HG02642 (cell line): ENCODE measurements at regions not wholly inside any gene's neighbourhood (a gene's known extent, or its start where the extent isn't known, plus 50 kb on each side); places are given as distances from the start of the nearest gene placed in this dataset.

ENCODE experiments used
- ATAC-seq: cut with Tn5 transposase; IDR thresholded peaks from one replicate; pipeline ENCODE4 v1.9.1; 2021; ENCODE audit warnings: mild to moderate bottlenecking; ENCODE audit not compliant: unreplicated experiment, poor library complexity

- no peak for ATAC-seq
Observed at GRCh38 chr2:217723981-217724380, 278.8 kb downstream of the TNS1 start.

GRCh38 chr2:217722883-217723472 lies 279.8 kb downstream of the TNS1 start:
- ATAC-seq = no peak

- ATAC-seq = no peak
Observed at GRCh38 chr2:217717646-217718045, 285.1 kb downstream of the TNS1 start.

DNA sequence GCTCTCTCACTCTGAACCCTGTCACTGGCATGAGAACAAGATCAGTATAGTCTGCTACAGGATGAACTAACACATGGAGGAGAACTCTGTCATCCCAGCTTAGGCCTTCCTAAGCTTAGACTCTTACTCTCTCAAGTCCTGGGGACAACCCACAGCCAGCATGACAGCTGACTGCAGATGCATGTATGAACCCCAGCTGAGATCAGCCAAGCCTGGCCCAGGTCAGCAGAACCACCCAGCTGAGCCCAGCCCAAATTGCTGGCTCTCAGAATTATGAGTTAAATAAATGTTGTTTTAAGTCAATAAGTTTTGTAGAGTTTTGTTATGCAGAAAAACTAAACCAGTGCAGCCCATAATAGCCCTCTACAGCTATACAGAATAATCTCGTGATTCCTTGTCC lies 287.3 kb downstream of the TNS1 start:
- no peak for ATAC-seq

DNA sequence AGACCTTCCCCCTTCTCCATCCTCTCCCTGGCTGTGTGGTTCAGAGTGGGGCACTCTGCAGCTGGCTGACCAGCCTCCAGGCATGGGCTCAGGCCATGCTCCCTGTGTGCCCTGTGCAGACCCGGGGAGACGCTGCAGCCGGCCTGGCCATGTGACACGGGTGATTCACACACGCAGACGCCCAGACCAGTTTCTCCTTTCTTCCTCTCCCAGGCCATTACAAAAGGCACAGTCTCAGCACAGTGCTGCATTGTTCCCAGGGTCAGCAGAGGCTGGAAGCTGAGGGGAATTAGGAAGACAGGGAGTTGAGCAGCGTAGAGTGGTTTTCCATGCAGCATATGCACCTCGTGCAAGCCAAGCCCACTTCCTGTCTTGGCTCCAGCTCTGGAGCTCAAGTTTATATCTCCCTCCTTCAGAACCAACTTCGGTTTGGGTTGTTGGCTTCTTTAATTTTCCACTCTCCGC lies 288.5 kb downstream of the TNS1 start:
- ATAC-seq = no peak

DNA sequence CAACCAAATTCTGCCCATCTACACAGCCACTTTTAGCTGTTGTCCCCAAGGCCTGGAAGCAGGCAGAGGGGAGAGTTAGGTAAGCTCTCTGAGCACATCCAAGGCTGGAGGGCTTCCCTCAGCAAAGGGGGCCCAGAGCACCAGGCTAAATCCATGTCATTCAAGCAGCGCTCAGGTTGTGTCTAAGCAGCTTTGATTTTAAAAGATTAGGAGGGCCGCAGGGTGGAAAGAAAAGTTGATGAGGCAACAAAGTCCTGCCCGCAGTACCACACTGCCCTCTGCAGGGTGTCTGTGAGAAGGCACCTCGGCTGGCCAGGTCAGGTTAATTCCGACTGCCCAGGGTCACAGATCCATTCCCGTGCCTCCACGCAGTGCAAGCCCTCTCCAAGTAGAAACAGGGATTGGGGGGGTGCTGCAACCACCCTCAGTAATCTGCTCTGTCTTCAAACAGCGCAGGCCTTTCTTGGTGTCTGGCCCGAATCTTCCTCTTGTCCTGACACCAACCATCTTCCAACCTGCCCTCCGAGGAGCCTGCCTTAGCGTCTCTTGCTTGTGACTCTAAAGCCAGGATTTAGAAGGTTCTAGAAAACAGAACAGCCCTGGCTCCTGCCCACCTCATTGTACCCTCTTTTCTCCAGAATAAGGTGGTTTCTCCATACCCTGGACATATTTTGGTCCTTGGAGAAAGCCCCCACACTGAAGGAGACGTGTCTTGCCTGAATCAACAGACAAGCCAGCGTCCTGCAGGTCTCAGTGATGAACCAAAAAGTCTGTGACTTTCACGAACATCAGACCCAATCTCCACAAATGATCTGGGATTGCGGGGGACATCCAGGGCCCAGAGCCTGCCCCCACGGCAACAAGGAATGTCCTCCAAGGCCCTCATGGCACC lies 289.2 kb downstream of the TNS1 start:
- peak; percentile 75 for ATAC-seq

DNA sequence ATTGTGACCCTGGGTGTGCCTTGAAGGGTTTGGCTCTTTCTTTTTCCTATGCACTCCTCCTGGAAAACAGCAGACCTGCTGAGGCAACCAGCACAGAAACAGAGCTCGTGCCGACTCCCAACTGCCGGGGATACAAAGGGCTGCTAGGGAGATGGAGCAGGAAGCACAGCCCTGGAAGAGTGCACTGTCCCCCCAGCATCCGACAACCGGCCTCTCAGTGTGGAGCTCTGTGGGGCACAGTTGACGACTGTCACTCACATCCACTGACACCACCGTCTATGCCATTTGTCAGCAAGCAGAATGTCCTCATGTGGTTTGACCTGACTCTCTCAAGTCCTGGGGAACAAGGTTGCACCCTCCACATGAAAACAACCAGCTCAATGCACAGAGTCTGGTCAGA lies 290.4 kb downstream of the TNS1 start:
- ATAC-seq = no peak

GRCh38 chr2:217711188-217711587 lies 291.6 kb downstream of the TNS1 start:
- ATAC-seq = no peak

DNA sequence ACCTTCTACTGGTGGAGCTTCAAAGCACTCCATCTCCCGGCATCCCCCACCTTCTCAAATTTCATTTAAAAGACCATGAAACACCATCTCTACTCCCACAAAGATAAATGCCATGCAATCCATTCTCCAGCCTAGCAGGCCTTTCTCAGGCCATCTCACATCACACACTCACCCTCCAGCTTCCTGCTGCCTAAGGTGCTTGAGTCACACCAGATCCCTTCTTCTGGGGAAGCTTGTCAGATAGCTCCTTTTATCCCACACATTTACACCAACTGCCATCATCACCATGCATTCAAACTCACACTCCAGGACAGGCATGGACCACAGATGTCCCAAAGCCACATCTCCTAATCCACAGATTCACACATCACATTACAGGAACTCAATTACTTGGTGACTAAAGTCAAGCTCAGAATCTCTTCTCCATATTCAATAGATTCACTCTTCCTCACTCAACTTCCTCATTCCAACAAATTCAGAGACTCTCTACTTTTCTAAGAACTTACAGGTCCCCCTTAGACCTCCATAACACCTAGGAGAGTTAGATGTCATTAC lies 292.5 kb downstream of the TNS1 start:
- ATAC-seq = no peak

- ATAC-seq = no peak
Observed at GRCh38 chr2:217709478-217710210, 293.2 kb downstream of the TNS1 start.

DNA sequence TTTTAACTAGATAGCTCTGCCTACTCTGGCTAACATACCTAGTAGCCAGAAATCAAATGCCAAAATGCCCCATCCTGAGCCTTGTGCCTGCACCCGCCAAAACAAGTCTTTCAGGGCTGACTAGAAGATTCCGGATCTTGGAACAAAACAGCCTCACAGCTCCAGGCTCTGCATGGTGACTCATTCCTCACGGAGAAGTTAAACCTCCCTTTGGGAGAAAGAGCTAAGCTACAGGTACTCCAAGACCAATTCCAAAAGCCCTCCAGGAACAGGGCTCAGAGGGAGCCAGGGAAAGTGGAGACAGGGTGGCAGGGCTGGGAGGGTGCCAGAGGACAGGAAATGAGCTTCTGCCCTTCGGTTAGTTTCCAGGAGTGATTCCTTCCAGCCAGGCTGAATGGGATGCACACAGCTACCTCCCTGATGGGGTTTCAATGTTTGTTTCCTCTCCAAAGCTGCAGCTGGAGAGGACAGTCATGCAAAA lies 295.6 kb downstream of the TNS1 start:
- ATAC-seq = no peak

DNA sequence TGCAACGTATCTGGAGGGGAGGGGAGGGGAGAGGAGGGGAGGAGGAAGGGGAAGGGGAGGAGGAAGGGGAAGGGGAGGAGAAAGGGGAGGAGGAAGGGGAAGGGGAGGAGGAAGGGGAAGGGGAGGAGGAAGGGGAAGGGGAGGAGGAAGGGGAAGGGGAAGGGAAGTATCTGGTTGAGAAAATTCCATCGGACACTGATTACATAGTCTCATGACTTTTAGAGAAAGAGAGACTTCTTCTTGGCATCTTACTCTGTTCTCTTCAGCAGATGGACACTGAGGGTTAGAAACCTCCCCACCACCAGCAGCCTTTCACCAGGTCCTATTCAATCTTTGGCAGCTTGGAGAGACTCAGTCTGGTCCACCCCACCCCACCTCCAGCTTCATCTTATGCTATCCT lies 296.3 kb downstream of the TNS1 start:
- no peak for ATAC-seq

DNA sequence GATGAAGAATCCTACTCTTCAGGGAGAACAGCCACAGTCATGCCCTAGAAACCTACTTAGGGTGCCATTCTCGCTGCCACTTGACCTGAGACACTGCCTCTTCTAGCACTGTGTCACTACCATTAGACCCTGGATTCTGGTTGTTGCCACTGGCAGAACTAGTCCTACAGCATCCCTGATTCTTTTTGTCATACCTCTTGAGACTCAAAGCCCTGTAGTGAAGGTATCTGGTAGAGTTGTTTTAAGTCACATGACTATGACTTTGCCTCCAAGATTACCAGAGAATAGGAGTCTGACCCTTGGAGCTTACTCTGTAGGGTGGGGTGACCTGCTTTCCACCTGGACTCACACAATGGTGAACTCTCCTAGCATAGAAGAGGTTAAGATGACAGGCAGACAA lies 296.7 kb downstream of the TNS1 start:
- ATAC-seq = no peak

GRCh38 chr2:217705461-217705860 lies 297.3 kb downstream of the TNS1 start:
- no peak for ATAC-seq

GRCh38 chr2:217703999-217704398 lies 298.8 kb downstream of the TNS1 start:
- no peak for ATAC-seq

- ATAC-seq = no peak
Observed at GRCh38 chr2:217703102-217703501, 299.7 kb downstream of the TNS1 start.

DNA sequence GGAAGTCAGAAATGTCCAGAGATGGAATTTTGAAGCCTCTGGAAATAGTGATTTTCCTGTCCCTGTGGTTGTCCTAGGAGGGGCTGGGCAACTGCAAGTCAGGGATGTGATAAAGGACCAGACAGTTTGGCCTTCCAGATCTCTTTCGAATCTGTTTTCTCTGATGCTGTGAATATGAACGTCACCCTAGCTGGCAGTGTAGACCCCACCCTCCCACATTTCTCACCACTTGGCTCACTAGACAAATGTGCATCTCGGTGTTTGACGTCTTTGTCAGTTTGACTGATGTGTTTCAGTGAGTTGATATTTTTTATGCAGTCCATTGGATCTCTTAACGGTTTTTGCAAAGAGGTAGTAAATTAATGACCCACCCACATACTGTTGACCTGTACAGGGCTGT lies 301.2 kb downstream of the TNS1 start:
- no peak for ATAC-seq

- ATAC-seq = no peak
Observed at GRCh38 chr2:217698691-217699090, 304.1 kb downstream of the TNS1 start.

- no peak for ATAC-seq
Observed at GRCh38 chr2:217695033-217695520, 307.7 kb downstream of the TNS1 start.

DNA sequence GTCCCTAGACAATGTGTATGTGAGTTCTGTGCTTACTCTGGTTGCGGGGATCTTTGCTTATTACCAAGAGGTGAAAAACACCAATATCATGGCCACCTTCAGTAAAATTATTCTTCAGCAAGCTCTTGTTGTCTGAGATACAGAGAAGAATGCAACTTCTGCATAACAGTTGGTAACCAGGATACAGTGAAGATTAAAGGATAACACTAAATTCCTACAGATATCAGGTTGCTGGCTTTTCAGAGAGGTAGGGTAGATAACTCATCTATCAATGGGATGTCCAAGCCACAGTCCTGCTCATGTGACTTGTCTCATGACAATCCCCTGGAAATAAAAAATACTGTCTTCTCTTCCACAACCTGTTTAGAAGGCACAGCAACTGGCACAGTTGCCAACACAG lies 308.5 kb downstream of the TNS1 start:
- ATAC-seq = no peak

DNA sequence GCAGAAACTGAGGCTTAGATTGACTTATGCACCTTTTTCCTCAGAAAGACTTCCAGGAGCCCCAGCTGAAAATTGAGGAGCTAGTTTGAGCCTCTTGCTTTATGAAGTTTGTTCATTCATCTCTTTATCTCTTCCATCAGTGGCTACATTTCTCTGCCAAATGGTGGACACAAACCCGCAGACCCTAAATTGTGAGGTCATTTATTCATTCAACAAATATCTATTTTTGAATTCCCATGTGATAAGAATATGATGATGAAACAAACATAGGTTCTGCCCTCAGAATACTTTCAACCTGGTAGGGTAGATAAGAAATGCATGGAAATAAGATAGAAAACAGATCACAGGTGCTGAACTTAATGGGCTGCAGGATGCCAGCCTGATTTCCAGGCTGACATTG lies 309.4 kb downstream of the TNS1 start:
- no peak for ATAC-seq
